Thoracic aorta (tissue), 2 donors: ENCODE measurements at regions not wholly inside any gene's neighbourhood (a gene's known extent, or its start where the extent isn't known, plus 50 kb on each side); places are given as distances from the start of the nearest gene placed in this dataset.

Experiments used
- ATAC-seq: fragments of 150-250 bp; one replicate; pipeline ENCODE4 v1.8.0; 2017; ENCODE audit warnings: low read depth; ENCODE audit not compliant: insufficient number of reproducible peaks, low FRiP score
- DNase-seq: peaks from one replicate; pipeline ENCODE4 v3.0.0-alpha.2; 2020; ENCODE audit warnings: low spot score
- H3K27ac ChIP-seq, 2 donors: fragments of 200-600 bp; sonication (generic); 1 replicate in 1 of 2; 2 replicates in 1 of 2; pipeline ENCODE4 v1.5.1; 2016; ENCODE audit warnings: mild to moderate bottlenecking in 2 of 2, moderate library complexity in 2 of 2
- H3K27me3 ChIP-seq: fragments of 200-600 bp; sonication (generic); replicated peaks from 2 replicates; pipeline ENCODE4 v1.6.0; 2016; ENCODE audit warnings: mild to moderate bottlenecking; ENCODE audit not compliant: insufficient read depth
- H3K36me3 ChIP-seq: fragments of 200-600 bp; sonication (generic); one replicate; pipeline ENCODE4 v1.5.1; 2016
- H3K4me1 ChIP-seq, 2 donors: fragments of 200-600 bp; sonication (generic); 1 replicate in 1 of 2; 2 replicates in 1 of 2; pipeline versions ENCODE4 v1.5.1 to v1.6.0; 2016; ENCODE audit warnings: low read depth in 2 of 2, mild to moderate bottlenecking in 1 of 2; ENCODE audit not compliant: control insufficient read depth in 1 of 2
- H3K4me3 ChIP-seq: fragments of 200-600 bp; sonication (generic); 2 replicates; pipeline ENCODE4 v1.5.1; 2016; ENCODE audit warnings: mild to moderate bottlenecking
- H3K9me3 ChIP-seq: fragments of 200-600 bp; sonication (generic); 2 replicates; pipeline ENCODE4 v1.5.1; 2016
- TF ChIP-seq, protein P1 (sequence below): fragments of 200-600 bp; sonication (generic); IDR thresholded peaks from one replicate; pipeline ENCODE4 v1.5.1; 2019; ENCODE audit warnings: antibody characterized with exemption

DNA sequence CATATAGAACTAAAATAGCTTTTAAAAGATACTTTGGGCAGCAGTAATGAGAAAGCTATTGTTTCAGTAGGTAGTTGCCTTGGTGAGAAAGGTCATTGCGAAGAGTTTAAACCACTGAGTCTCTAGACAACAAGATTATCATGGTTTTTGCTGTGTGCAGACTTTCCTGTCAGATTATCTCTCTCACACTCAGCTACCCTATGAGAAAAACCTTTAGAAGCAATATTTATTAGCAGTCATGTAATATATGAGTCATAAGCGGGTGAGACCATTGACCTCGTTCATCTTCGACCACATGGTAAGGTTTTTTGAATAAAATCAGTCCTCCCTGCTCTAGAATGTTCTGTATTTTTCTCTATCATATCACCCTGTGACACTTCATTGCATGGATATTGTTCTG, 59.9 kb downstream of the GPR65 start:
- TF ChIP-seq, protein P1, sequence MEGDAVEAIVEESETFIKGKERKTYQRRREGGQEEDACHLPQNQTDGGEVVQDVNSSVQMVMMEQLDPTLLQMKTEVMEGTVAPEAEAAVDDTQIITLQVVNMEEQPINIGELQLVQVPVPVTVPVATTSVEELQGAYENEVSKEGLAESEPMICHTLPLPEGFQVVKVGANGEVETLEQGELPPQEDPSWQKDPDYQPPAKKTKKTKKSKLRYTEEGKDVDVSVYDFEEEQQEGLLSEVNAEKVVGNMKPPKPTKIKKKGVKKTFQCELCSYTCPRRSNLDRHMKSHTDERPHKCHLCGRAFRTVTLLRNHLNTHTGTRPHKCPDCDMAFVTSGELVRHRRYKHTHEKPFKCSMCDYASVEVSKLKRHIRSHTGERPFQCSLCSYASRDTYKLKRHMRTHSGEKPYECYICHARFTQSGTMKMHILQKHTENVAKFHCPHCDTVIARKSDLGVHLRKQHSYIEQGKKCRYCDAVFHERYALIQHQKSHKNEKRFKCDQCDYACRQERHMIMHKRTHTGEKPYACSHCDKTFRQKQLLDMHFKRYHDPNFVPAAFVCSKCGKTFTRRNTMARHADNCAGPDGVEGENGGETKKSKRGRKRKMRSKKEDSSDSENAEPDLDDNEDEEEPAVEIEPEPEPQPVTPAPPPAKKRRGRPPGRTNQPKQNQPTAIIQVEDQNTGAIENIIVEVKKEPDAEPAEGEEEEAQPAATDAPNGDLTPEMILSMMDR = no peak
- DNase-seq (no peak), ATAC-seq (no peak)
- H3K4me1 ChIP-seq = no peaks in the 10 kb centered on the region
- no peaks in the 10 kb centered on the region for H3K27me3 ChIP-seq
- no peaks in the 10 kb centered on the region for H3K36me3 ChIP-seq
- no peak overlapping the region for H3K27ac ChIP-seq
- H3K4me3 ChIP-seq = no peak overlapping the region
- H3K9me3 ChIP-seq = no peaks in the 10 kb centered on the region

DNA sequence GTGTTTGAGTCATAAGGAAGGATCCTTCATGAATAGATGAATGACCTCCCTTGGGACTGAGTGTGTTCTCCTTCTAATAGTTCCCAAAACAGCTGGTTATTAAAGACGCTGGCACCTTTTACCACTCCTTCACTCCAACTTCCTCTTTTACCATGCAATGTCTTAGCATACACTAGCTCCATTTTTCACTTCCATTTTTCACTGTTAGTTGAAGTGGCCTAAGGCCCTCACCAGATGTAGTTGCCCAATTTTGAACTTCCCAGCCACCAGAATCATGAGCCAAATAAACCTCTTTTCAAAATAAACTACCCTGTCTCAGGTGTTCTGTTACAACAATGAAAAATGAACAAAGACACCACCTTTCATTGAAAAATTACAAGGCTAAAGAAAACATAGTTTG, 64.7 kb downstream of the GPR65 start:
- H3K4me1 ChIP-seq = no peaks in the 10 kb centered on the region
- ATAC-seq (no peak), DNase-seq (no peak)
- no peaks in the 10 kb centered on the region for H3K36me3 ChIP-seq
- H3K4me3 ChIP-seq = no peak overlapping the region
- no peaks in the 10 kb centered on the region for H3K9me3 ChIP-seq
- TF ChIP-seq, protein P1 = no peak
- H3K27me3 ChIP-seq = no peaks in the 10 kb centered on the region
- H3K27ac ChIP-seq = no peak overlapping the region

DNA sequence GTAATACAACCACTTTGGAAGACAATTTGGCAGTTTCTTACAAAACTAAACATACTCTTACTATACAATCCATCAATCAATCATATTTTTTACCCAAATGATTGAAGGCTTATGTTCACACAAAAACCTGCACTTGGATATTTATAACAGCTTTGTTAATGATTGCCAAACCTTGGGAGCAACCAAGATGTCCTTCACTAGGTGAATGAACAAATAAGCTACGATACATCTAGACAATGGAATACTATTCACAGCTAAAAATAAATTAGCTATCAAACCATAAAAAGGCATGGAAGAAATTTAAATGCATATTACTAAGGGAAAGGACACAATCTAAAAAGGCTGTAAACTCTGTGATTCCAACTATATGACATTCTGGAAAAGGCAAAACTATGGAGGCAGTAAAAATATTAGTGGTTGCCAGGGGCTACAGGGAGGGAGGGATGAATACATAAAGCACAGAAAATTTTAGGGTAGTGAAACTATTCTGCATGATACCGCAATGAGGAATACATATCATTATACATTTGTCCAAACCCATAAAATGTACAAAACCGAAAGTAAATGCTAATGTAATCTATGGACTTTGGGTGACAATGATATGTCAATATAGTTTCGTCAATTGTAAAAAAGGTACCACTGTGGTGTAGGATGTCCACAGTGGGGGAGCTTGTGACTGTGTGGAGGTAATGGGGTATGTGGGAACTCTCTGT, 70.5 kb downstream of the GPR65 start:
- no peak overlapping the region for H3K4me3 ChIP-seq
- TF ChIP-seq, protein P1 = no peak
- no peak overlapping the region for H3K27ac ChIP-seq
- H3K36me3 ChIP-seq = no peaks in the 10 kb centered on the region
- no peaks in the 10 kb centered on the region for H3K27me3 ChIP-seq
- DNase-seq (no peak), ATAC-seq (no peak)
- no peaks in the 10 kb centered on the region for H3K4me1 ChIP-seq
- no peaks in the 10 kb centered on the region for H3K9me3 ChIP-seq

DNA sequence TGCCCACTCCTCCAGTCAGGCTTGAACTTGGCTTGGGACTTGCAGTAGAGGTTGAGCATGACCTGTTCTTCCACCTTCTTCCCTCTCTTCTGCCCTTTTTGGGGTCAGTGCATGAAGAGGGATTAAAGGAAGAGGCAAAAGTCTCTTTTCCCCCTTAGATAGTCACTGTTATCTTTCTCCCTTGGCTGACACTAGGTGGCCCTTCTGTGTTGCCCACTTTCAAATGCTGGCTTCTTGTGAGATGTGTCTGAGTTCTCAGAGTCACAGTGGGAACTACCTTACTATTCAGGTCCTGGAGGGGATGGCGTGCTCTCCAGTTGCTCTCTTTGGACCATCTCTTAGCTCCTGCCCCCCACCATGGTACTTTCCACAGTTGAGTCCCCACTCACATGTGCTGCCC, 73.6 kb downstream of the GPR65 start:
- ATAC-seq (no peak), DNase-seq (no peak)
- no peaks in the 10 kb centered on the region for H3K9me3 ChIP-seq
- H3K27ac ChIP-seq = no peak overlapping the region
- H3K4me3 ChIP-seq = no peak overlapping the region
- TF ChIP-seq, protein P1 = no peak
- no peaks in the 10 kb centered on the region for H3K27me3 ChIP-seq
- H3K36me3 ChIP-seq = no peaks in the 10 kb centered on the region
- no peaks in the 10 kb centered on the region for H3K4me1 ChIP-seq

DNA sequence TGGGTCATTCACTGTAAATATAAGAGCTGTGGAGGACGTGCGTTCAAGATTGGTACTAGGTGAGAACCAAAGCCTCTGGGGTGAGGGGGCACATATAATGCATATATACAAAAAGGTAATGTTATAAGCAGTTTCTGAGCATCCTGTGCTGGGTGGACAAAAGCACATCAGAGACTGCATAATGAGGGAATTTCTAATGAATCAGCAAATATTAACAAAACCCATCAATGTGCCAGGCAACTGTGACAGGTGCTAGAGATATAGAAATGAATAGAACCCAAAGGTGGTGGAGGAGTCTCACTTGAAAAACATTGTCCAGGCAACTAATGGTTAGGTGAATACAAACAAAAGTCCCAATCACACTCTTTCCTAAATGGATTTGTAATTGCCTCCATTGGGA, 74.7 kb downstream of the GPR65 start:
- Histone ChIP-seq H3K9me3 (no peaks in the 10 kb centered on the region), H3K4me1 (no peaks in the 10 kb centered on the region), H3K4me3 (no peak overlapping the region), H3K36me3 (no peaks in the 10 kb centered on the region), H3K27me3 (no peaks in the 10 kb centered on the region), H3K27ac (no peak overlapping the region)
- TF ChIP-seq, protein P1 = no peak
- DNase-seq = no peak
- no peak for ATAC-seq
